ENCODE measurements at regions not wholly inside any gene's neighbourhood (a gene's known extent, or its start where the extent isn't known, plus 50 kb on each side); places are given as distances from the start of the nearest gene placed in this dataset.

- no peaks in the 10 kb centered on the region for H3K27me3 ChIP-seq
- no peaks in the 10 kb centered on the region for H3K4me1 ChIP-seq
- H3K36me3 ChIP-seq, result no peaks in the 10 kb centered on the region
- no peak overlapping the region for H3K27ac ChIP-seq
- no peak for DNase-seq (ENCODE audit: low spot score)
- H3K4me3 ChIP-seq, result no peak overlapping the region
- TF ChIP-seq CTCF (IDR thresholded peaks at IDR 0.05), result no peak
- no peaks in the 10 kb centered on the region for H3K9me3 ChIP-seq
Measured at GRCh38 chr15:62342959-62343358, 177.9 kb upstream of the C2CD4B start.

DNA sequence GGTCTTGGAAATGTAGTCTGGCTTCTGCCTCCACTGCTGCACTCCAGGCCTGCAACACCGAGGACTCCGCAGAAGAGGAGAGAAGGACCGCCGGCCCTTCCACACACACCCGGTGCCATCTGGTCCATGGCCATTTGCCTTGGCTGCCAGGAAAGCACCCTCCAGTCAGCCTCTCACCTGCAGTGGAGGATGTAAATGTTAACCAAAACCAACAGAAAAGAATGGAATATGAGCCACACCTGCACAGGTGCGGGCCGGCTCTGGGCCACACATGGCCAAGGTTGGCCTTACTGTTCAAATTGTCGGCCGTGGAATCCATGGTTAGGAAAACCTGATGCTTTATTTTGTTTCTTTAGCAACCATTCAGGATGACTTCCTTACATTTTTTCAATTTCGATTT lies 178.3 kb upstream of the C2CD4B start:
- no peak overlapping the region for H3K4me3 ChIP-seq
- H3K27me3 ChIP-seq, result no peaks in the 10 kb centered on the region
- no peak for TF ChIP-seq CTCF (IDR thresholded peaks at IDR 0.05)
- no peak for DNase-seq (ENCODE audit: low spot score)
- no peak overlapping the region for H3K27ac ChIP-seq
- no peaks in the 10 kb centered on the region for H3K36me3 ChIP-seq
- no peaks in the 10 kb centered on the region for H3K4me1 ChIP-seq
- no peaks in the 10 kb centered on the region for H3K9me3 ChIP-seq

DNA sequence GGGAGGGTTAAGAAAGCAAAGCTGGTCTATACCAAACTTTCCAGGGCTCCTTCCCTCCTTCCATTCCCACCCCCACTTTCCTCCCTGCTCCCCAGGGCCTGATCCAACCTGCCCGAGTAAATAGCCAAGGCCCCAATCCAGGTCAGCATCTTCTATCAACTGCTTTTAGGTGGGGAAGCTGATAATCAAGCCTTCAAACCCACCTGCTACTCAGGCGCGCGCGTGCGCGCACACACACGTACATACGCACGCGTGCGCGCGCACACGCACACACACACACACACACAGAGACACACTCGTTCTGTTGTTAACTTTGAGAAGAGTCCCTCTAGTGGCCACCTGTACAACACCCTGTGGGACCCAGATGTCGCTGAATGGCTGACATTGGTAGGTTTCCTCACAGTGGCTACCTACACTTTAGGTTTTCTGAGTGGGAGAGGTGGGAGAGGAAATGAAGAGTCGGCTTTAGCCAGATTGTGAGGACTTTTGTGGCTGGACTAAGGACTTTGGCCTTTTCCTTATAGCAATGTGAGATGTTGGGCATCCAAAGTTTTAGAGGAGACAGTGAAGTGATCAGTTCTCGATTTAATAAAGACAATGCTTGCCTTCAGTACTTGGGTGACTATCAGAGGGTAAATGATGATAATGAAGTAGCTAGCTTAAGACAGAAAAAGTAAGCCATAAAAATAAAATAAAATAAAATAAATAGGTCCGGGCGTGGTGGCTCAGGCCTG lies 179.9 kb upstream of the C2CD4B start:
- no peak for DNase-seq (ENCODE audit: low spot score)
- no peak overlapping the region for H3K4me3 ChIP-seq

DNA sequence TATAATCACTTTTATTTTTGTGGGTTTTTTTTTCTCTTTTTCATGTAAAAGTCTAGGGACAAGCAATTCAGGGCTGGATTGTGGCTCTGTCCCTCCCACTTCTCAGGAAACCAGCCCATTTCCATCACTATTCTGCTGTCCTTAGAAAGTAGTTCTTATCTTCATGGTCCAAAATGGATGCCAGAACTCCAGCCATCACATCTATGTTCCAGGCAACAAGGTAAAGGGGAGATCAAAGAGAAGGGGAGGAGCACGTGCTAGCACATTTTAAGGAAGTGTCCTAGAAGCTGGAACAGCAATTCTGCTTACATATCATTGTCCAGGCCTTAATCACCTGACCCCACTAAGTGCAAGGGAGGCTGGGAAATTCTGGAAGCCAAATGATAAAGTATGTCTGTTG lies 181.1 kb upstream of the C2CD4B start:
- TF ChIP-seq CTCF (IDR thresholded peaks at IDR 0.05), result no peak
- DNase-seq (ENCODE audit: low spot score), result no peak
- H3K4me3 ChIP-seq, result no peak overlapping the region
- no peaks in the 10 kb centered on the region for H3K36me3 ChIP-seq
- H3K27ac ChIP-seq, result no peak overlapping the region
- no peaks in the 10 kb centered on the region for H3K9me3 ChIP-seq
- no peaks in the 10 kb centered on the region for H3K27me3 ChIP-seq
- H3K4me1 ChIP-seq, result no peaks in the 10 kb centered on the region

More for the DNA sequence above, 179.9 kb upstream of the C2CD4B start:
- Histone ChIP-seq H3K27ac (no peak overlapping the region), H3K27me3 (no peaks in the 10 kb centered on the region), H3K9me3 (no peaks in the 10 kb centered on the region), H3K36me3 (no peaks in the 10 kb centered on the region), H3K4me1 (no peaks in the 10 kb centered on the region)
- peak; percentile 56 to 67 for TF ChIP-seq CTCF (IDR thresholded peaks at IDR 0.05)

GRCh38 chr15:62348118-62348517 lies 183.0 kb upstream of the C2CD4B start:
- Histone ChIP-seq H3K4me1 (no peaks in the 10 kb centered on the region), H3K27me3 (no peaks in the 10 kb centered on the region), H3K9me3 (no peaks in the 10 kb centered on the region), H3K27ac (no peak overlapping the region), H3K36me3 (no peaks in the 10 kb centered on the region), H3K4me3 (no peak overlapping the region)
- TF ChIP-seq CTCF (IDR thresholded peaks at IDR 0.05), result no peak
- no peak for DNase-seq (ENCODE audit: low spot score)

- Histone ChIP-seq H3K36me3 (no peaks in the 10 kb centered on the region), H3K27ac (no peak overlapping the region), H3K27me3 (no peaks in the 10 kb centered on the region), H3K9me3 (no peaks in the 10 kb centered on the region), H3K4me1 (no peaks in the 10 kb centered on the region), H3K4me3 (no peak overlapping the region)
- TF ChIP-seq CTCF (IDR thresholded peaks at IDR 0.05), result no peak
- no peak for DNase-seq (ENCODE audit: low spot score)
Measured at GRCh38 chr15:62348623-62349022, 183.5 kb upstream of the C2CD4B start.

Measured in right atrium auricular region (tissue), 2 donors.